Activated B cell treated with CpG ODN at 0.5 μM for 24 hours (primary cell): ENCODE measurements at regions not wholly inside any gene's neighbourhood (a gene's known extent, or its start where the extent isn't known, plus 50 kb on each side); places are given as distances from the start of the nearest gene placed in this dataset.

Experiments used
- ATAC-seq: fragments of 200-7000 bp; cut with Tn5 transposase; one replicate; pipeline ENCODE4 v1.10.0; 2021; ENCODE audit warnings: low read depth, mild to moderate bottlenecking, moderate library complexity
- CTCF ChIA-PET: fragments of 350-600 bp; sonication (Branson Sonifier 250); formaldehyde crosslinking; loops from one replicate; lab custom pipeline; 2021; ENCODE audit warnings: antibody characterized with exemption; lab: Charles Lee
- POLR2A ChIA-PET: fragments of 350-600 bp; sonication (Branson Sonifier 250); formaldehyde crosslinking; loops from one replicate; lab custom pipeline; 2021; ENCODE audit warnings: antibody characterized with exemption; lab: Charles Lee
- DNase-seq: peaks from one replicate; pipeline ENCODE4 v3.0.0; 2022
- H3K27ac Mint-ChIP-seq: one replicate; pipeline ENCODE4 v1.8.0; 2020; ENCODE audit warnings: mixed read lengths
- H3K27me3 Mint-ChIP-seq: one replicate; pipeline ENCODE4 v1.8.0; 2021; ENCODE audit warnings: mixed read lengths
- H3K36me3 Mint-ChIP-seq: one replicate; pipeline ENCODE4 v1.8.0; 2021; ENCODE audit warnings: low read depth, mixed read lengths
- H3K4me1 Mint-ChIP-seq: one replicate; pipeline ENCODE4 v1.8.0; 2021; ENCODE audit warnings: mixed read lengths
- H3K4me3 Mint-ChIP-seq: one replicate; pipeline ENCODE4 v1.8.0; 2020; ENCODE audit warnings: mild to moderate bottlenecking, mixed read lengths
- H3K9me3 Mint-ChIP-seq: one replicate; pipeline ENCODE4 v1.8.0; 2020; ENCODE audit warnings: mixed read lengths
- CTCF ChIP-seq: fragments of 200-600 bp; IDR thresholded peaks from one replicate; pipeline ENCODE4 v1.8.0; 2022; ENCODE audit warnings: antibody characterized with exemption, mild to moderate bottlenecking
- intact Hi-C: fragments of 100-400 bp; cut with micrococcal nuclease; formaldehyde crosslinking; loops from one replicate; pipeline ENCODE4 v1.15.1; 2024

- TF ChIP-seq CTCF, result no peak
- DNase-seq, result no peak
- no peak for ATAC-seq
- no peaks in the 10 kb centered on the region for H3K4me1 Mint-ChIP-seq
- CTCF ChIA-PET, result no interaction called here
- H3K4me3 Mint-ChIP-seq, result no peak overlapping the region
- H3K9me3 Mint-ChIP-seq, result no peaks in the 10 kb centered on the region
- H3K36me3 Mint-ChIP-seq, result no peaks in the 10 kb centered on the region
- no peak overlapping the region for H3K27ac Mint-ChIP-seq
- POLR2A ChIA-PET, result no interaction called here
- no peaks in the 10 kb centered on the region for H3K27me3 Mint-ChIP-seq
- intact Hi-C loops, result no loop called here
Measured at GRCh38 chr5:167664222-167664804, 627.1 kb upstream of the WWC1 start.

- H3K4me3 Mint-ChIP-seq, result no peak overlapping the region
- no peaks in the 10 kb centered on the region for H3K36me3 Mint-ChIP-seq
- H3K4me1 Mint-ChIP-seq, result no peaks in the 10 kb centered on the region
- no peak overlapping the region for H3K27ac Mint-ChIP-seq
- H3K9me3 Mint-ChIP-seq, result no peaks in the 10 kb centered on the region
- POLR2A ChIA-PET, result no interaction called here
- no peak for DNase-seq
- no peaks in the 10 kb centered on the region for H3K27me3 Mint-ChIP-seq
- ATAC-seq, result no peak
- intact Hi-C loops, result no loop called here
- no peak for TF ChIP-seq CTCF
- CTCF ChIA-PET, result no interaction called here
Measured at GRCh38 chr5:167665841-167666375, 625.5 kb upstream of the WWC1 start.

GRCh38 chr5:167671176-167671575 lies 620.3 kb upstream of the WWC1 start:
- no peak for DNase-seq
- no peak overlapping the region for H3K27ac Mint-ChIP-seq
- peaks cover 1% of the 10 kb centered on the region for H3K9me3 Mint-ChIP-seq
- H3K27me3 Mint-ChIP-seq, result no peaks in the 10 kb centered on the region
- H3K4me3 Mint-ChIP-seq, result no peak overlapping the region
- POLR2A ChIA-PET, result no interaction called here
- H3K4me1 Mint-ChIP-seq, result no peaks in the 10 kb centered on the region
- ATAC-seq, result no peak
- TF ChIP-seq CTCF, result no peak
- CTCF ChIA-PET, result no interaction called here
- intact Hi-C loops, result no loop called here
- no peaks in the 10 kb centered on the region for H3K36me3 Mint-ChIP-seq

- no peak overlapping the region for H3K27ac Mint-ChIP-seq
- DNase-seq, result no peak
- H3K27me3 Mint-ChIP-seq, result no peaks in the 10 kb centered on the region
- intact Hi-C loops, result no loop called here
- no peak overlapping the region for H3K4me3 Mint-ChIP-seq
- H3K36me3 Mint-ChIP-seq, result no peaks in the 10 kb centered on the region
- ChIA-PET POLR2A (no interaction called here), CTCF (no interaction called here)
- no peak for TF ChIP-seq CTCF
- H3K9me3 Mint-ChIP-seq, result peaks cover 6% of the 10 kb centered on the region
- no peak for ATAC-seq
- no peaks in the 10 kb centered on the region for H3K4me1 Mint-ChIP-seq
Measured at GRCh38 chr5:167673942-167674341, 617.5 kb upstream of the WWC1 start.

- POLR2A ChIA-PET, result no interaction called here
- intact Hi-C loops, result no loop called here
- Mint-ChIP-seq H3K9me3 (peaks cover 10% of the 10 kb centered on the region), H3K4me3 (no peak overlapping the region), H3K36me3 (no peaks in the 10 kb centered on the region), H3K4me1 (no peaks in the 10 kb centered on the region), H3K27me3 (no peaks in the 10 kb centered on the region), H3K27ac (no peak overlapping the region)
- no peak for TF ChIP-seq CTCF
- ATAC-seq, result no peak
- CTCF ChIA-PET, result no interaction called here
- no peak for DNase-seq
Measured at GRCh38 chr5:167678481-167678880, 613.0 kb upstream of the WWC1 start.
